ENCODE measurements at regions not wholly inside any gene's neighbourhood (a gene's known extent, or its start where the extent isn't known, plus 50 kb on each side); places are given as distances from the start of the nearest gene placed in this dataset.

GRCh38 chr14:98236314-98236713 lies 1035.7 kb downstream of the BCL11B start:
- no peaks in the 10 kb centered on the region for H3K36me3 Mint-ChIP-seq (ENCODE audit: low read depth)
- no peak for TF ChIP-seq CTCF (IDR thresholded peaks at IDR 0.05)
- H3K27me3 Mint-ChIP-seq (ENCODE audit: insufficient read depth) = peaks cover 2% of the 10 kb centered on the region; the same call in 1 of the 2 replicates
- H3K4me1 Mint-ChIP-seq (ENCODE audit: low read depth) = no peaks in the 10 kb centered on the region
- H3K9me3 Mint-ChIP-seq = peaks cover 52% of the 10 kb centered on the region
- H3K4me3 Mint-ChIP-seq = no peak overlapping the region
- DNase-seq = no peak
- H3K27ac Mint-ChIP-seq = no peak overlapping the region

GRCh38 chr14:98237939-98238338 lies 1034.1 kb downstream of the BCL11B start:
- H3K27ac Mint-ChIP-seq = no peak overlapping the region
- no peak overlapping the region for H3K4me3 Mint-ChIP-seq
- peaks cover 2% of the 10 kb centered on the region; the same call in 1 of the 2 replicates for H3K27me3 Mint-ChIP-seq (ENCODE audit: insufficient read depth)
- TF ChIP-seq CTCF (IDR thresholded peaks at IDR 0.05) = no peak
- H3K9me3 Mint-ChIP-seq = peaks cover 66% of the 10 kb centered on the region
- H3K4me1 Mint-ChIP-seq (ENCODE audit: low read depth) = no peaks in the 10 kb centered on the region
- DNase-seq = no peak
- H3K36me3 Mint-ChIP-seq (ENCODE audit: low read depth) = no peaks in the 10 kb centered on the region

- no peaks in the 10 kb centered on the region for H3K4me1 Mint-ChIP-seq (ENCODE audit: low read depth)
- no peak for DNase-seq
- H3K27me3 Mint-ChIP-seq (ENCODE audit: insufficient read depth) = no peaks in the 10 kb centered on the region
- H3K27ac Mint-ChIP-seq = no peak overlapping the region
- H3K36me3 Mint-ChIP-seq (ENCODE audit: low read depth) = no peaks in the 10 kb centered on the region
- peaks cover 55% of the 10 kb centered on the region for H3K9me3 Mint-ChIP-seq
- TF ChIP-seq CTCF (IDR thresholded peaks at IDR 0.05) = no peak
- no peak overlapping the region for H3K4me3 Mint-ChIP-seq
Measured at GRCh38 chr14:98240376-98240775, 1031.6 kb downstream of the BCL11B start.

GRCh38 chr14:98242903-98243302 lies 1029.1 kb downstream of the BCL11B start:
- Mint-ChIP-seq H3K9me3 (peaks cover 54% of the 10 kb centered on the region), H3K27ac (no peak overlapping the region), H3K4me3 (no peak overlapping the region), H3K27me3 (ENCODE audit: insufficient read depth) (no peaks in the 10 kb centered on the region), H3K4me1 (ENCODE audit: low read depth) (no peaks in the 10 kb centered on the region), H3K36me3 (ENCODE audit: low read depth) (no peaks in the 10 kb centered on the region)
- DNase-seq = no peak
- no peak for TF ChIP-seq CTCF (IDR thresholded peaks at IDR 0.05)

GRCh38 chr14:98243332-98243731 lies 1028.7 kb downstream of the BCL11B start:
- no peaks in the 10 kb centered on the region for H3K27me3 Mint-ChIP-seq (ENCODE audit: insufficient read depth)
- H3K9me3 Mint-ChIP-seq = peaks cover 55% of the 10 kb centered on the region
- H3K27ac Mint-ChIP-seq = no peak overlapping the region
- TF ChIP-seq CTCF (IDR thresholded peaks at IDR 0.05) = no peak
- H3K36me3 Mint-ChIP-seq (ENCODE audit: low read depth) = no peaks in the 10 kb centered on the region
- H3K4me3 Mint-ChIP-seq = no peak overlapping the region
- no peak for DNase-seq
- H3K4me1 Mint-ChIP-seq (ENCODE audit: low read depth) = no peaks in the 10 kb centered on the region
